ENCODE measurements at regions not wholly inside any gene's neighbourhood (a gene's known extent, or its start where the extent isn't known, plus 50 kb on each side); places are given as distances from the start of the nearest gene placed in this dataset.

DNA sequence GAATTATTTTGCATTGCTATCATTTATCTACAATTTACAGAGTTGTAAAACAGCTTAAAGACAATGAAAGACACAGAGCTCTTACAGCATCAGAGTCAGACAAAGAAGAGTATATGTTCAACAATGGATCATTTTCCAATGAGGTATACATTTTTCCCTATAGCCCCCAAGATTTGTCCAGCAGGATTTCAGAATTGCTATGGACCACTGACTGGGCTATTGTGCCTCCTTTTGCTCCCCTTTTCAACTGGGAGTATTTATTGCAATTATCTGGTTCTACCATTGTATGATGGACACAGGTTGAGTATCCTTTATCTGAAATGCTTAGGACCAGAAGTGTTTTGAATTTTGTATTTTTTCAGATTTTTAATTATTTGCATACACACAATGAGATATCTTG is 62.5 kb upstream of the DNAH14 start:
- no peak for ATAC-seq
- no peak for TF ChIP-seq BACH2 (CRISPR knock-in tag; IDR thresholded peaks at IDR 0.05; ENCODE audit: borderline replicate concordance)

DNA sequence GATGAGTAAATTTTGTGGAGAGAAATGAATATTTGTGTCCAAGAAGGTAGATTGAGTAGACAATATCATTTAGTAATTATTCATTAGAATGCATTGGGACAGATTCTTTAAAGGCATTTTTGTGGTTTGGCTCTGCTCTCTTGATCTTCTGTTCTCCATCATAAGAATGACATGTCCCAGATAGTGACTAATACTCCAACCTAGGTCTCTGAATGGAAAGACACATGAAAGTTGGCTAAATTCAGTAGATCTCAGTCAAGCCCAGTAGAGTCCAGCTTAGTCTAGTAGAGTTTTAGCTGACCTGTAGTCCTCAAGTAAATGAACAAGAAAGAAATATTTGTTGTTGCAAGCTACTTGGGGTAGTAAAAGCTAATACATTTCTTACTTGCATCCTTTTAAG is 61.8 kb upstream of the DNAH14 start:
- peak; percentile 89 for ATAC-seq
- TF ChIP-seq ZC3H10 (CRISPR knock-in tag; IDR thresholded peaks at IDR 0.05) (peak; percentile 97), TOX (CRISPR knock-in tag; IDR thresholded peaks at IDR 0.05; ENCODE audit: borderline replicate concordance) (peak; percentile 90; the same call in 1 of the 2 replicates), GLIS3 (CRISPR knock-in tag; IDR thresholded peaks at IDR 0.05) (no peak)

DNA sequence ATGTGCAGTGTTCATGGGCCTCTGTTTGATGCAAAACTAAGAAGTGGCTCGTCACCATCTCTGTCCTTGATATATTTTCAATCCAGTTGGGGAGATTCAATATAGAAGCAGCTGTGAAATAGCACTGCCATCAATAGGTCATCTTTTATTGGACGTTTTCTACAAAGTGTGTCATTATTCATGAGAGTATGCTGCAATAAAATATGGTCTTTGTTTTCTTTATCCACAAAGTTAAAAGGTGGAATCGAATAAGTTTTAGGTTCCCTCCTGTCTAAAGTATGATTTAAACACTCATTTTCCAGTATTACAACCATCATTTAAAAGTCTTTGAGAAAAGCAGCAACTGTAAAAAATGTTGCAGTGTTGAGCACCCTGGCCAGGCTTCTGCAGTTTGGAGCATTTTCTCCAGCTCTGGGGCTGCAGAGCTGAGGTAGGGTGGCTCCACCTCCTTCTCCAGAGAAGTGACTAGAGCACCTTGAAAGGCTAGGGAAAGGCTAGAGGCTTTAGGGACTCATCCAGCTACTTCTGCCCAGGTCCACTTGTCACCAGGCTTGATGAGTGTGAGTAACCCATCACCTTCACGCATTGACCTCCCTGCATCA is 56.5 kb upstream of the DNAH14 start:
- ATAC-seq, result peak; percentile 53

DNA sequence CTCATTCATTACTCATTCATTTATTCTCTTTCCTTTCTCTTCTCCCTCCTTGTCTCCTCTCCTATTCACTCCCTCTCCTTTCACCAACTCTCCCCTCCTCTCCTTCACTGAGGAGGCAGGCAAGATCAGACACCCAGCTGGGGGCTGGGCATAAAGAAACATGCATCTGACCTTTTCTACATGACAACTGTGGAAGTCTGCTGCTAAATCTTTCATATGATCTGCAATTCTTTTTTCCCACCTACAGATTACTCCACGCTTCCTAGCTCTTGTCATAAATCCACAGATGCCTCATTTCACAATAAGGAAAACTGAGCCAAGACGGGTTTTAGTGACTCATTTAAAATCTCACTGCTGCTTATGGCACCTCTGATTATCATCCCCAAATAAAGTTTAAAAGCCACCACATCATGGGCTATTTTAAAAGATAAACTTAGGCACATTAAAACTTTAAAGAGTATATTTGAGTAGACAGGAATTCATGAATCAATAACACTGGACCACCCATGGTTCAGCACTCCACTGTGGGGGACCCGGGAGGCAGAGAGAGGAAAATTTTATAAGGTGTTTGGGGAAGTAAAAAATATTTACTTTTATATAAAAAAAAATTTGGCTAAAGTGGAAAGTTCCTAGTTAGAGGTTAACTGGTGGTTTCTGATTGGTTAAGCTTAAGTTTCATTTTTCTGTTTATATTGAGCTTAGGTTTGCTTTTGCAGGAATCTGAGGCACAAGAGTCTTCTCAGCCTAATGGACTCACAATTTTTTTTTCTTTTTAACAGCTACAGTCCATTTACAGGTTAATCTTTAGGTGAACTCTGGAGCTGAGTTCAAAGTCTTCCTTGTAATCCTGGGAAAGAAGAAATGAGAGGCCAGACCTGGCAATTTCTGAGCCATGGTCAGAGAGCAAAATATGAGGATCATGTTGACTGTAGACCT is 55.8 kb upstream of the DNAH14 start:
- TF ChIP-seq TOX (CRISPR knock-in tag; IDR thresholded peaks at IDR 0.05; ENCODE audit: borderline replicate concordance), result peak; percentile 69; the same call in 1 of the 2 replicates
- TF ChIP-seq ZC3H10 (CRISPR knock-in tag; IDR thresholded peaks at IDR 0.05), result no peak
- TF ChIP-seq, protein P1, sequence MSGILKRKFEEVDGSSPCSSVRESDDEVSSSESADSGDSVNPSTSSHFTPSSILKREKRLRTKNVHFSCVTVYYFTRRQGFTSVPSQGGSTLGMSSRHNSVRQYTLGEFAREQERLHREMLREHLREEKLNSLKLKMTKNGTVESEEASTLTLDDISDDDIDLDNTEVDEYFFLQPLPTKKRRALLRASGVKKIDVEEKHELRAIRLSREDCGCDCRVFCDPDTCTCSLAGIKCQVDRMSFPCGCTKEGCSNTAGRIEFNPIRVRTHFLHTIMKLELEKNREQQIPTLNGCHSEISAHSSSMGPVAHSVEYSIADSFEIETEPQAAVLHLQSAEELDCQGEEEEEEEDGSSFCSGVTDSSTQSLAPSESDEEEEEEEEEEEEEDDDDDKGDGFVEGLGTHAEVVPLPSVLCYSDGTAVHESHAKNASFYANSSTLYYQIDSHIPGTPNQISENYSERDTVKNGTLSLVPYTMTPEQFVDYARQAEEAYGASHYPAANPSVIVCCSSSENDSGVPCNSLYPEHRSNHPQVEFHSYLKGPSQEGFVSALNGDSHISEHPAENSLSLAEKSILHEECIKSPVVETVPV (CRISPR knock-in tag; IDR thresholded peaks at IDR 0.05), result no peak
- peak; percentile 73 for ATAC-seq

More for the DNA sequence above, 56.5 kb upstream of the DNAH14 start:
- TF ChIP-seq OSR1 (CRISPR knock-in tag; IDR thresholded peaks at IDR 0.05) (no peak), ZNF8 (CRISPR knock-in tag; IDR thresholded peaks at IDR 0.05) (no peak), BACH2 (CRISPR knock-in tag; IDR thresholded peaks at IDR 0.05; ENCODE audit: borderline replicate concordance) (no peak), PPARA (CRISPR knock-in tag; IDR thresholded peaks at IDR 0.05; ENCODE audit: borderline replicate concordance) (no peak), ESRRG (CRISPR knock-in tag; IDR thresholded peaks at IDR 0.05) (no peak), TCF4 (CRISPR knock-in tag; IDR thresholded peaks at IDR 0.05; ENCODE audit: borderline replicate concordance) (no peak)
- TF ChIP-seq, protein P2, sequence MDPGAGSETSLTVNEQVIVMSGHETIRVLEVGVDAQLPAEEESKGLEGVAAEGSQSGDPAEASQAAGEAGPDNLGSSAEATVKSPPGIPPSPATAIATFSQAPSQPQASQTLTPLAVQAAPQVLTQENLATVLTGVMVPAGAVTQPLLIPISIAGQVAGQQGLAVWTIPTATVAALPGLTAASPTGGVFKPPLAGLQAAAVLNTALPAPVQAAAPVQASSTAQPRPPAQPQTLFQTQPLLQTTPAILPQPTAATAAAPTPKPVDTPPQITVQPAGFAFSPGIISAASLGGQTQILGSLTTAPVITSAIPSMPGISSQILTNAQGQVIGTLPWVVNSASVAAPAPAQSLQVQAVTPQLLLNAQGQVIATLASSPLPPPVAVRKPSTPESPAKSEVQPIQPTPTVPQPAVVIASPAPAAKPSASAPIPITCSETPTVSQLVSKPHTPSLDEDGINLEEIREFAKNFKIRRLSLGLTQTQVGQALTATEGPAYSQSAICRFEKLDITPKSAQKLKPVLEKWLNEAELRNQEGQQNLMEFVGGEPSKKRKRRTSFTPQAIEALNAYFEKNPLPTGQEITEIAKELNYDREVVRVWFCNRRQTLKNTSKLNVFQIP (CRISPR knock-in tag; IDR thresholded peaks at IDR 0.05; ENCODE audit: borderline replicate concordance, low read depth), result no peak
- TF ChIP-seq, protein P3, sequence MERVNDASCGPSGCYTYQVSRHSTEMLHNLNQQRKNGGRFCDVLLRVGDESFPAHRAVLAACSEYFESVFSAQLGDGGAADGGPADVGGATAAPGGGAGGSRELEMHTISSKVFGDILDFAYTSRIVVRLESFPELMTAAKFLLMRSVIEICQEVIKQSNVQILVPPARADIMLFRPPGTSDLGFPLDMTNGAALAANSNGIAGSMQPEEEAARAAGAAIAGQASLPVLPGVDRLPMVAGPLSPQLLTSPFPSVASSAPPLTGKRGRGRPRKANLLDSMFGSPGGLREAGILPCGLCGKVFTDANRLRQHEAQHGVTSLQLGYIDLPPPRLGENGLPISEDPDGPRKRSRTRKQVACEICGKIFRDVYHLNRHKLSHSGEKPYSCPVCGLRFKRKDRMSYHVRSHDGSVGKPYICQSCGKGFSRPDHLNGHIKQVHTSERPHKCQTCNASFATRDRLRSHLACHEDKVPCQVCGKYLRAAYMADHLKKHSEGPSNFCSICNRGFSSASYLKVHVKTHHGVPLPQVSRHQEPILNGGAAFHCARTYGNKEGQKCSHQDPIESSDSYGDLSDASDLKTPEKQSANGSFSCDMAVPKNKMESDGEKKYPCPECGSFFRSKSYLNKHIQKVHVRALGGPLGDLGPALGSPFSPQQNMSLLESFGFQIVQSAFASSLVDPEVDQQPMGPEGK (CRISPR knock-in tag; IDR thresholded peaks at IDR 0.05; ENCODE audit: borderline replicate concordance), result no peak
- TF ChIP-seq, protein P4, sequence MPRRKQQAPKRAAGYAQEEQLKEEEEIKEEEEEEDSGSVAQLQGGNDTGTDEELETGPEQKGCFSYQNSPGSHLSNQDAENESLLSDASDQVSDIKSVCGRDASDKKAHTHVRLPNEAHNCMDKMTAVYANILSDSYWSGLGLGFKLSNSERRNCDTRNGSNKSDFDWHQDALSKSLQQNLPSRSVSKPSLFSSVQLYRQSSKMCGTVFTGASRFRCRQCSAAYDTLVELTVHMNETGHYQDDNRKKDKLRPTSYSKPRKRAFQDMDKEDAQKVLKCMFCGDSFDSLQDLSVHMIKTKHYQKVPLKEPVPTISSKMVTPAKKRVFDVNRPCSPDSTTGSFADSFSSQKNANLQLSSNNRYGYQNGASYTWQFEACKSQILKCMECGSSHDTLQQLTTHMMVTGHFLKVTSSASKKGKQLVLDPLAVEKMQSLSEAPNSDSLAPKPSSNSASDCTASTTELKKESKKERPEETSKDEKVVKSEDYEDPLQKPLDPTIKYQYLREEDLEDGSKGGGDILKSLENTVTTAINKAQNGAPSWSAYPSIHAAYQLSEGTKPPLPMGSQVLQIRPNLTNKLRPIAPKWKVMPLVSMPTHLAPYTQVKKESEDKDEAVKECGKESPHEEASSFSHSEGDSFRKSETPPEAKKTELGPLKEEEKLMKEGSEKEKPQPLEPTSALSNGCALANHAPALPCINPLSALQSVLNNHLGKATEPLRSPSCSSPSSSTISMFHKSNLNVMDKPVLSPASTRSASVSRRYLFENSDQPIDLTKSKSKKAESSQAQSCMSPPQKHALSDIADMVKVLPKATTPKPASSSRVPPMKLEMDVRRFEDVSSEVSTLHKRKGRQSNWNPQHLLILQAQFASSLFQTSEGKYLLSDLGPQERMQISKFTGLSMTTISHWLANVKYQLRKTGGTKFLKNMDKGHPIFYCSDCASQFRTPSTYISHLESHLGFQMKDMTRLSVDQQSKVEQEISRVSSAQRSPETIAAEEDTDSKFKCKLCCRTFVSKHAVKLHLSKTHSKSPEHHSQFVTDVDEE (CRISPR knock-in tag; IDR thresholded peaks at IDR 0.05), result no peak

DNA sequence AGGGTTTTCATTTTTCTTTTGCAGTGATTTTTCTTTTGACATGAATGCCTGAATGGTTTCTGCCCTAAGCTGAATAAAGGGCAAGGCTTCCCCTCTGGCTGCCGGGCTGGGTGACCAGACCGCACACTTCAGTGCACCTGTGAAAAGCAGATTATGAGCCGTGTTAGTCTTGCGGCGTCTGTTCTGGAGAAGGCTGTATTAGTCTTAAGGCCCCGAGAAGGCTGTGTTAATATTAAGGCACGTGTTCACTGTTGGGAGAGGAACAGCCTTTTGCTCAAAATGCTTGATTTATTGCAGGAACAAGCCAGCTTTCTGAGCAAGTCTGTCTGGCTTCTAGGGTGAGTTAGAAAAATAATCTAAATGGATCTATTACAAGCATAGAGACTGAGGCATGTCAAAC is 54.7 kb upstream of the DNAH14 start:
- no peak for ATAC-seq
- TF ChIP-seq, protein P3 (CRISPR knock-in tag; IDR thresholded peaks at IDR 0.05; ENCODE audit: borderline replicate concordance), result no peak
- TF ChIP-seq ZFP3 (CRISPR knock-in tag; IDR thresholded peaks at IDR 0.05) (no peak), TCF4 (CRISPR knock-in tag; IDR thresholded peaks at IDR 0.05; ENCODE audit: borderline replicate concordance) (no peak), ZC3H10 (CRISPR knock-in tag; IDR thresholded peaks at IDR 0.05) (no peak), TOX (CRISPR knock-in tag; IDR thresholded peaks at IDR 0.05; ENCODE audit: borderline replicate concordance) (no peak), ZFP30 (CRISPR knock-in tag; IDR thresholded peaks at IDR 0.05) (no peak)
- TF ChIP-seq, protein P1 (CRISPR knock-in tag; IDR thresholded peaks at IDR 0.05), result no peak
- TF ChIP-seq, protein P5, sequence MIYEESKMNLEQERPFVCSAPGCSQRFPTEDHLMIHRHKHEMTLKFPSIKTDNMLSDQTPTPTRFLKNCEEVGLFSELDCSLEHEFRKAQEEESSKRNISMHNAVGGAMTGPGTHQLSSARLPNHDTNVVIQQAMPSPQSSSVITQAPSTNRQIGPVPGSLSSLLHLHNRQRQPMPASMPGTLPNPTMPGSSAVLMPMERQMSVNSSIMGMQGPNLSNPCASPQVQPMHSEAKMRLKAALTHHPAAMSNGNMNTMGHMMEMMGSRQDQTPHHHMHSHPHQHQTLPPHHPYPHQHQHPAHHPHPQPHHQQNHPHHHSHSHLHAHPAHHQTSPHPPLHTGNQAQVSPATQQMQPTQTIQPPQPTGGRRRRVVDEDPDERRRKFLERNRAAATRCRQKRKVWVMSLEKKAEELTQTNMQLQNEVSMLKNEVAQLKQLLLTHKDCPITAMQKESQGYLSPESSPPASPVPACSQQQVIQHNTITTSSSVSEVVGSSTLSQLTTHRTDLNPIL (CRISPR knock-in tag; IDR thresholded peaks at IDR 0.05; ENCODE audit: low read depth), result no peak
